GM10266 (cell line): ENCODE measurements at regions not wholly inside any gene's neighbourhood (a gene's known extent, or its start where the extent isn't known, plus 50 kb on each side); places are given as distances from the start of the nearest gene placed in this dataset.
"Not testable (repeated sequence)": the region's sequence is repeated elsewhere in the genome, so short reads cannot be mapped to it uniquely, and the experiment has no call there.

Source experiments
- DNase-seq: peaks from one replicate; pipeline ENCODE4 v3.0.0; 2012; ENCODE audit errors: extremely low spot score
- TF ChIP-seq, protein P1 (sequence below): IDR thresholded peaks from 2 replicates; pipeline ENCODE4 v1.5.1; 2012; ENCODE audit warnings: mild to moderate bottlenecking, low read depth; ENCODE audit not compliant: control insufficient read depth, insufficient read depth; ENCODE audit errors: missing control alignments

DNA sequence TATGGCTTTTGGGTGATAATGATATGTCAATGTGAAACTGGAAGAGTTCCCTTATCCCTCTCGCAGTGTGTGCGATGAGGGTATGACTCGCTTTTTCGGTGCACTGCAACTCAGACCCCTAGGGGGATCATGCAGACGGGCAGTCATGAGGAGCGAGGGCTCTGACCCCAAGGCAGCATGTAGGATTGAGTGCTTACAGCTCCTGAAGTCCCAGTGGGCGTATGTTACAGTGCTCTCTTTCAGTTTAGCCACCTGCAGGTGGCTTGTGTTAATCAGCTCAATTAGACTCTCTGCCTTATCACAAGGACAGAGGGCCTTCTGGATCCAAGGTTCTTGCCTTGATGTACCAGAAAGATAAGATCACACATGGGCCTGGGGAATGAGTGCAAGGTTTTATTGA, 1269.9 kb upstream of the GYPC start:
- no peak for DNase-seq
- TF ChIP-seq, protein P1, sequence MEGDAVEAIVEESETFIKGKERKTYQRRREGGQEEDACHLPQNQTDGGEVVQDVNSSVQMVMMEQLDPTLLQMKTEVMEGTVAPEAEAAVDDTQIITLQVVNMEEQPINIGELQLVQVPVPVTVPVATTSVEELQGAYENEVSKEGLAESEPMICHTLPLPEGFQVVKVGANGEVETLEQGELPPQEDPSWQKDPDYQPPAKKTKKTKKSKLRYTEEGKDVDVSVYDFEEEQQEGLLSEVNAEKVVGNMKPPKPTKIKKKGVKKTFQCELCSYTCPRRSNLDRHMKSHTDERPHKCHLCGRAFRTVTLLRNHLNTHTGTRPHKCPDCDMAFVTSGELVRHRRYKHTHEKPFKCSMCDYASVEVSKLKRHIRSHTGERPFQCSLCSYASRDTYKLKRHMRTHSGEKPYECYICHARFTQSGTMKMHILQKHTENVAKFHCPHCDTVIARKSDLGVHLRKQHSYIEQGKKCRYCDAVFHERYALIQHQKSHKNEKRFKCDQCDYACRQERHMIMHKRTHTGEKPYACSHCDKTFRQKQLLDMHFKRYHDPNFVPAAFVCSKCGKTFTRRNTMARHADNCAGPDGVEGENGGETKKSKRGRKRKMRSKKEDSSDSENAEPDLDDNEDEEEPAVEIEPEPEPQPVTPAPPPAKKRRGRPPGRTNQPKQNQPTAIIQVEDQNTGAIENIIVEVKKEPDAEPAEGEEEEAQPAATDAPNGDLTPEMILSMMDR: no peak

DNA sequence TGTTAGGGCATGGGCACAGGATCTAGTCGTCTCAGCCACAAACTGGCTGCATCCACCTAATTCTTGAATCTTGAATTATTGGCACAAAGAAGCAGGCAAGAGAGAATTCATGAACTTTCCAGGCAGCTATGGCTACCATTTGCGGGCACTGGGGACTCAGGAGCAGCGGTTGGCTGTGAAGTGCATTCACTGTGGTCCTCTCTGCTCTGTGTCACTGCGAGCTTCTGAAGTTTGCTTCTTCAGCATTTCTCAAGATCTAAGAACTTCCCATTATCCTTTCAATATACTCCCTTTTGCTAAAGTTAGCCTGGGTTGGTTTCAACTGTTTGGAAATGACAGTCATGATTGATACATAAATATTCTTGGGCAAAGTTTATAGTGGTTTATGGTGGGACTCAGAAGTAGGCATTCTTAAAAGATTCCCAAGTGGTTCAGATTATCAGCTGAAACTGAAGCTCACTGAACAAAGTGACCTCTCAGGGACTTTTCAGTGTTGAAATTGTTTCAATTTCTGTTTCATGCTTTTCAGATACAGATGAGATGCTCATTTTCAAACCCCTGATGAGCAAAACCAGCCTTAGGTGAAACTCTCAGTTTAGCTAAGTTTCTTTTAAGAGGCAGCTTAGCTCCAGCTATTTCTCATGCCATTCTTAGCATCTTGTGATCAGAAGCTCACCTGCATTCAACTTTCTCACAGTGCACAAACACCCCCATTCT, 1258.3 kb upstream of the GYPC start:
- DNase-seq: peak; percentile 46
- TF ChIP-seq, protein P1: no peak

DNA sequence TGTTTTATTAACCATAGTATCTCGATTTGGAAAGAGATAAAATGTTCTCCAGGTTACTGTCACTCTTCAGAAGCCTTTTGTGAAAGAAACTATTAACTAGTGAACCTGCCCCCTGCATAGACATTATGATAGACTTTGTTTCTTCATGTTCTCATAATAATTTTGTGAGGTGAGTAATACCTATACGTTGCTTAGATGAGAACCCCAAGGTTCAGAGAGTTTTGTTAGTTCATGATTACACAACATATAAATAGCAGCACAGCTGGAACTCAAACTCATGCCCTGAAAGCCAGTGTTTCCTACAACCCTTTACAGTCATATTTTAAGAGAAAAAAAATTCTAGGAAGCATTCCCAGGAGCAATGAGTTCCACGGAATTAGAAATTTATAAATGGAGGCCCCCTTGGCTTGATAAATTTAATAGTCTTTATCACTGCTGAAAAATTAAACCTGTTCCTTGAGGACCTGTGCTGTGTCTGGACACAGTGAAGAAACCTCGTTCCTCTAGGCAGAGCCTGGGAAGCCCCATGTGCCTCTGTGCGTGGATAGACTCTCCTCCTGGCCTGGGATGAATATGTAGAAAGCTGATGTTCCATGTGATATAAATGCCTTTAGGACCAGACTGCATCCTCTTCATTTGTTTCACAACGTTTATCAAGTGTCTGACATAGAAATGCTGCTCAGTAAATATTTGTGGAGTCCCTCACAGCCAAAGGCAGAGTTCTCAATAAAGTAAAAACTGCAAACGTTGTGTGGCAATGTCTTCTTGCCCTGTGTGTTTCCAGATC, 1257.0 kb upstream of the GYPC start:
- TF ChIP-seq, protein P1: no peak
- DNase-seq: no peak

DNA sequence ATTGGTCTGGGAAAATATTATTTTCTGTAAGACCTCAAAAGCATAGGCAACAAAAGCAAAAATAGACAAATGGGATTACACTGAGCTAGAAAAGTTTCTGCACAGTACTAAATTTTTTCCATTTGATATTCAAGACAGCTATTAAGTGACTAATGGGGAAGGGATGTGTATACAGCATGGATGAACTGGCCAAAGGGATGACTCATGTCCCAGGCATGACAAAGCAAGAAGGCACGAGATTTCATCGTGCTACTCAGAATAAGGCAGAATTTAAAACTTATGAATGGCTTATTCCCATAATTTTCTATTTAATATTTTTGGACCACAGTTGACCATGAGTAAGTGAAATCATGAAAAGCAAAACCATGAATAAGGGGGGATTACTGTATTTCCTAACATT, 1250.1 kb upstream of the GYPC start:
- TF ChIP-seq, protein P1: no peak

DNA sequence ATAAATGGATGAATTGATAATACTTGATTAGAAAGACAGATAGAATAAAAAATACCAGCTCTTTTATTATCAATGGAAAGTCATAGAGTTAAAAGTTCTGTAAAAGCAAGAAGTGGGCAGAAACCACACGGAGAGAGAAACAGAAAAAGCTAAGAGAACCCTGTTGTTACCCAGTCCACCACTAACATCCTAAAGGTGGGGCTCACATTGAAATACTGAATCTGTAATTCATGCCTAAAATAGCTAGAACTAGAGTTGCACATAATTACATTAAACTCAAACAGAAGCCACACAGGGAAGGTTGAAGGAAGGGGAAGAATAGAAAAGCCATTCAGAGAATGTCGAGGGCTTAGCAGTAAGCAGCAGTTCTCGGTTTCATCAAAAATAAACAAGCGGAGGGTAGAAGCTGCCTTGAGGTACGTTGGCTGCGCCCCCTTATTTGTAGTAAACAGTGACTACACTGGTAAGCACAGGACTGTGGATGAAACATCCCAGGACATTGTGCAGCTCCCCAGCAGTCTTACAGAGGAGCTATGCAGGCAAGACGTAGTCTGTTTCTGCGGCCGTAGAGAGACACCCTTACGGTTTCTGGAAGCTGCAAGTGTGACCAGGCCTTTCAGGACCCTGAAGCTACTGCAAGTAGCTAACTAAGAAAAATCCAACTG, 1247.0 kb upstream of the GYPC start:
- DNase-seq: no peak
- TF ChIP-seq, protein P1: no peak

More for the DNA sequence above, 1250.1 kb upstream of the GYPC start:
- DNase-seq: no peak

DNA sequence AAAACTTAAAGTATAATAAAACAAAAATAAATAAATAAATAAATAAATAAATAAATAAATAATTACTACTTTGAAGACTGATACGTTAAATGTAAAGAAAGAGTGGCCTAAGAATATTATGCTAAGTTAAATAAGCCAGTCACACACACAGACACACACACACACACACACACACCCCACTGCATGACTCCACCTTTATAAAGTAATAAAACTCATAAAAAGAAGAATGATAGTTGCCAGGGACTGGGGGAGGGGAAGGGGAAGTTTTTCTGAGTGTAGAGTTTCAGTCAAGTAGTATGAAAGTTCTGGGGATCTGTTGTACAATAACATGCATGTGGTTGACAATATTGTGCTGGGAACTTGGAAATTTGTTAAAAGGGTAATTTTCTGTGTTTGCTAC, 1237.5 kb upstream of the GYPC start:
- DNase-seq: no peak
- TF ChIP-seq, protein P1: no peak

DNA sequence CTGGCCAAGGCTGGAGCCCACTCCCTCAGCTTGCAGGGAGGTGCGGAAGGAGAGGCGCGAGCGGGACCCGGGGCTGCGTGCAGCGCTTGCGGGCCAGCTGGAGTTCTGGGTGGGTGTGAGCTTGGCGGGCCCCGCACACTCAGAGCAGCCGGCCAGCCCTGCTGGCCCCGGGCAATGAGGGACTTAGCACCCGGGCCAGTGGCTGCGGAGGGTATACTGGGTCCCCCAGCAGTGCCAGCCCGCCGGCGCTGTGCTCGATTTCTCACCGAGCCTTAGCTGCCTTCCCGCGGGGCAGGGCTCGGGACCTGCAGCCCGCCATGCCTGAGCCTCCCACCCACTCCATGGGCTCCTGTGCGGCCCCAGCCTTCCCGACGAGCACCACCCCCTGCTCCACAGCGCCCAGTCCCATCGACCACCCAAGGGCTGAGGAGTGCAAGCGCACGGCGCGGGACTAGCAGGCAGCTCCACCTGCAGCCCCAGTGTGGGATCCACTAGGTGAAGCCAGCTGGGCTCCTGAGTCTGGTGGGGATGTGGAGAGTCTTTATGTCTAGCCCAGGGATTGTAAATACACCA, 1233.7 kb upstream of the GYPC start:
- not testable (repeated sequence) for DNase-seq
